ENCODE measurements at regions not wholly inside any gene's neighbourhood (a gene's known extent, or its start where the extent isn't known, plus 50 kb on each side); places are given as distances from the start of the nearest gene placed in this dataset.
"Not testable (repeated sequence)": the region's sequence is repeated elsewhere in the genome, so short reads cannot be mapped to it uniquely, and the experiment has no call there.

- H3K27me3 ChIP-seq (ENCODE audit: insufficient read depth, low read length, poor library complexity, severe bottlenecking); H3K4me1 ChIP-seq (ENCODE audit: insufficient read depth, low read length); H3K4me3 Mint-ChIP-seq; H3K4me3 ChIP-seq (ENCODE audit: low read length); H3K36me3 Mint-ChIP-seq; DNase-seq; H3K27ac ChIP-seq (ENCODE audit: low read depth, low read length); H3K9me3 Mint-ChIP-seq; CTCF ChIA-PET; H3K9me3 ChIP-seq (ENCODE audit: low read length); POLR2A ChIA-PET; H3K36me3 ChIP-seq (ENCODE audit: insufficient read depth, low read length); H3K27ac Mint-ChIP-seq; H3K4me1 Mint-ChIP-seq: not testable (repeated sequence)
- H3K27me3 Mint-ChIP-seq = peaks cover 19 to 52% of the 10 kb centered on the region in 2 donors
Observed at GRCh38 chr1:157351800-157352199, 200.5 kb downstream of the FCRL5 start.

- Histone ChIP-seq H3K4me3 (ENCODE audit: low read length) (no peak overlapping the region), H3K27ac (ENCODE audit: low read depth, low read length) (no peak overlapping the region), H3K9me3 (ENCODE audit: low read length) (no peaks in the 10 kb centered on the region), H3K36me3 (ENCODE audit: insufficient read depth, low read length) (no peaks in the 10 kb centered on the region), H3K27me3 (ENCODE audit: insufficient read depth, low read length, poor library complexity, severe bottlenecking) (peaks cover 3% of the 10 kb centered on the region), H3K4me1 (ENCODE audit: insufficient read depth, low read length) (no peaks in the 10 kb centered on the region)
- ChIA-PET POLR2A (no interaction called here), CTCF (no interaction called here)
- H3K27ac Mint-ChIP-seq = no peak overlapping the region
- peaks cover 25 to 69% of the 10 kb centered on the region in 2 donors for H3K27me3 Mint-ChIP-seq
- no peaks in the 10 kb centered on the region for H3K4me1 Mint-ChIP-seq
- H3K9me3 Mint-ChIP-seq = peaks cover 0 to 7% (median 5%) of the 10 kb centered on the region in 5 donors
- H3K36me3 Mint-ChIP-seq = peaks cover 0 to 1% (median 0%) of the 10 kb centered on the region in 3 donors
- DNase-seq = no peak
- H3K4me3 Mint-ChIP-seq = no peak overlapping the region
Observed at GRCh38 chr1:157348538-157349480, 203.5 kb downstream of the FCRL5 start.

GRCh38 chr1:157347506-157347905 lies 204.8 kb downstream of the FCRL5 start:
- Histone ChIP-seq H3K4me1 (ENCODE audit: insufficient read depth, low read length) (no peaks in the 10 kb centered on the region), H3K36me3 (ENCODE audit: insufficient read depth, low read length) (no peaks in the 10 kb centered on the region), H3K4me3 (ENCODE audit: low read length) (no peak overlapping the region), H3K27ac (ENCODE audit: low read depth, low read length) (no peak overlapping the region), H3K27me3 (ENCODE audit: insufficient read depth, low read length, poor library complexity, severe bottlenecking) (no peaks in the 10 kb centered on the region), H3K9me3 (ENCODE audit: low read length) (no peaks in the 10 kb centered on the region)
- Mint-ChIP-seq H3K4me1 (no peaks in the 10 kb centered on the region), H3K27me3 (peaks cover 25 to 62% of the 10 kb centered on the region in 2 donors), H3K36me3 (peaks cover 0 to 1% (median 0%) of the 10 kb centered on the region in 3 donors), H3K27ac (no peak overlapping the region), H3K9me3 (peaks cover 0 to 7% (median 5%) of the 10 kb centered on the region in 5 donors), H3K4me3 (no peak overlapping the region)
- ChIA-PET CTCF (no interaction called here), POLR2A (no interaction called here)
- no peak for DNase-seq

- H3K9me3 Mint-ChIP-seq; H3K36me3 ChIP-seq (ENCODE audit: insufficient read depth, low read length); H3K4me1 Mint-ChIP-seq; CTCF ChIA-PET; POLR2A ChIA-PET; H3K27me3 ChIP-seq (ENCODE audit: insufficient read depth, low read length, poor library complexity, severe bottlenecking); H3K36me3 Mint-ChIP-seq; H3K27ac ChIP-seq (ENCODE audit: low read depth, low read length); H3K9me3 ChIP-seq (ENCODE audit: low read length); H3K4me3 ChIP-seq (ENCODE audit: low read length); DNase-seq; H3K4me3 Mint-ChIP-seq; H3K4me1 ChIP-seq (ENCODE audit: insufficient read depth, low read length); H3K27ac Mint-ChIP-seq: not testable (repeated sequence)
- H3K27me3 Mint-ChIP-seq = peaks cover 17 to 18% of the 10 kb centered on the region in 2 donors
Observed at GRCh38 chr1:157337785-157338184, 199.6 kb upstream of the ETV3 start.

- H3K4me3 ChIP-seq (ENCODE audit: low read length) = no peak overlapping the region
- no peak overlapping the region for H3K27ac ChIP-seq (ENCODE audit: low read depth, low read length)
- H3K4me1 Mint-ChIP-seq = no peaks in the 10 kb centered on the region
- peaks cover 18 to 19% of the 10 kb centered on the region in 2 donors for H3K27me3 Mint-ChIP-seq
- no peak overlapping the region for H3K27ac Mint-ChIP-seq
- no peak for DNase-seq
- H3K36me3 Mint-ChIP-seq = no peaks in the 10 kb centered on the region
- H3K27me3 ChIP-seq (ENCODE audit: insufficient read depth, low read length, poor library complexity, severe bottlenecking) = no peaks in the 10 kb centered on the region
- ChIA-PET CTCF (no interaction called here), POLR2A (no interaction called here)
- no peak overlapping the region for H3K4me3 Mint-ChIP-seq
- H3K9me3 Mint-ChIP-seq = peaks cover 2 to 8% (median 3%) of the 10 kb centered on the region in 5 donors
- H3K9me3 ChIP-seq (ENCODE audit: low read length) = no peaks in the 10 kb centered on the region
- no peaks in the 10 kb centered on the region for H3K36me3 ChIP-seq (ENCODE audit: insufficient read depth, low read length)
- no peaks in the 10 kb centered on the region for H3K4me1 ChIP-seq (ENCODE audit: insufficient read depth, low read length)
Observed at GRCh38 chr1:157335056-157335455, 196.9 kb upstream of the ETV3 start.

GRCh38 chr1:157334041-157334440 lies 195.8 kb upstream of the ETV3 start:
- H3K27ac ChIP-seq (ENCODE audit: low read depth, low read length) = no peak overlapping the region
- H3K27me3 Mint-ChIP-seq = peaks cover 15 to 23% of the 10 kb centered on the region in 2 donors
- H3K4me3 ChIP-seq (ENCODE audit: low read length) = no peak overlapping the region
- H3K9me3 ChIP-seq (ENCODE audit: low read length) = no peaks in the 10 kb centered on the region
- H3K36me3 Mint-ChIP-seq = no peaks in the 10 kb centered on the region
- no peaks in the 10 kb centered on the region for H3K4me1 ChIP-seq (ENCODE audit: insufficient read depth, low read length)
- H3K4me3 Mint-ChIP-seq = no peak overlapping the region
- ChIA-PET CTCF (no interaction called here), POLR2A (no interaction called here)
- H3K27me3 ChIP-seq (ENCODE audit: insufficient read depth, low read length, poor library complexity, severe bottlenecking) = no peaks in the 10 kb centered on the region
- H3K9me3 Mint-ChIP-seq = peaks cover 0 to 10% (median 3%) of the 10 kb centered on the region in 5 donors
- H3K4me1 Mint-ChIP-seq = no peaks in the 10 kb centered on the region
- no peak overlapping the region for H3K27ac Mint-ChIP-seq
- H3K36me3 ChIP-seq (ENCODE audit: insufficient read depth, low read length) = no peaks in the 10 kb centered on the region
- DNase-seq = no peak

GRCh38 chr1:157330177-157330576 lies 192.0 kb upstream of the ETV3 start:
- H3K4me3 Mint-ChIP-seq; H3K36me3 Mint-ChIP-seq; H3K4me3 ChIP-seq (ENCODE audit: low read length); H3K27ac Mint-ChIP-seq; H3K4me1 ChIP-seq (ENCODE audit: insufficient read depth, low read length); H3K4me1 Mint-ChIP-seq; DNase-seq; H3K36me3 ChIP-seq (ENCODE audit: insufficient read depth, low read length); POLR2A ChIA-PET; H3K9me3 Mint-ChIP-seq; CTCF ChIA-PET; H3K27me3 ChIP-seq (ENCODE audit: insufficient read depth, low read length, poor library complexity, severe bottlenecking); H3K9me3 ChIP-seq (ENCODE audit: low read length); H3K27ac ChIP-seq (ENCODE audit: low read depth, low read length): not testable (repeated sequence)
- H3K27me3 Mint-ChIP-seq = peaks cover 15 to 31% of the 10 kb centered on the region in 2 donors

GRCh38 chr1:157328120-157328519 lies 189.9 kb upstream of the ETV3 start:
- H3K4me3 Mint-ChIP-seq; DNase-seq; H3K4me3 ChIP-seq (ENCODE audit: low read length); H3K9me3 ChIP-seq (ENCODE audit: low read length); POLR2A ChIA-PET; H3K27me3 ChIP-seq (ENCODE audit: insufficient read depth, low read length, poor library complexity, severe bottlenecking); H3K27ac Mint-ChIP-seq; H3K27ac ChIP-seq (ENCODE audit: low read depth, low read length); H3K36me3 ChIP-seq (ENCODE audit: insufficient read depth, low read length); H3K36me3 Mint-ChIP-seq; H3K4me1 ChIP-seq (ENCODE audit: insufficient read depth, low read length); CTCF ChIA-PET; H3K9me3 Mint-ChIP-seq; H3K4me1 Mint-ChIP-seq: not testable (repeated sequence)
- peaks cover 8 to 26% of the 10 kb centered on the region in 2 donors for H3K27me3 Mint-ChIP-seq

All from CD8-positive, alpha-beta memory T cell (primary cell).